Endodermal cell (in vitro differentiated cells): ENCODE measurements at regions not wholly inside any gene's neighbourhood (a gene's known extent, or its start where the extent isn't known, plus 50 kb on each side); places are given as distances from the start of the nearest gene placed in this dataset.

Source experiments
- DNase-seq: peaks from one replicate; pipeline ENCODE4 v3.0.0-alpha.2; 2017
- H3K27ac ChIP-seq: 2 replicates; pipeline ENCODE4 v1.5.1; 2013; ENCODE audit warnings: mild to moderate bottlenecking, low read depth, low read length, moderate library complexity
- H3K27me3 ChIP-seq: 2 replicates; pipeline ENCODE4 v1.6.1; 2013; ENCODE audit warnings: mild to moderate bottlenecking, low read length, moderate library complexity; ENCODE audit not compliant: insufficient read depth, control insufficient read depth, poor library complexity, severe bottlenecking
- H3K36me3 ChIP-seq: 2 replicates; pipeline ENCODE4 v1.7.0; 2013; ENCODE audit warnings: mild to moderate bottlenecking, low read length, moderate library complexity; ENCODE audit not compliant: control insufficient read depth, insufficient read depth
- H3K4me1 ChIP-seq: one replicate; pipeline ENCODE4 v1.7.0; 2013; ENCODE audit warnings: low read length; ENCODE audit not compliant: control insufficient read depth, insufficient read depth
- H3K4me3 ChIP-seq: 2 replicates; pipeline ENCODE4 v1.5.1; 2013; ENCODE audit warnings: mild to moderate bottlenecking, low read length, moderate library complexity
- H3K9ac ChIP-seq: 2 replicates; pipeline ENCODE4 v1.6.1; 2013; ENCODE audit warnings: mild to moderate bottlenecking, low read length, moderate library complexity; ENCODE audit not compliant: poor library complexity, severe bottlenecking; ENCODE audit errors: extremely low read depth
- H3K9me3 ChIP-seq: 2 replicates; pipeline ENCODE4 v1.6.1; 2013; ENCODE audit warnings: mild to moderate bottlenecking, low read length, moderate library complexity; ENCODE audit not compliant: control insufficient read depth
- H3K27ac Mint-ChIP-seq: 2 replicates; pipeline ENCODE4 v1.8.0; 2020; ENCODE audit warnings: mixed read lengths
- H3K27me3 Mint-ChIP-seq: 2 replicates; pipeline ENCODE4 v1.8.0; 2021; ENCODE audit warnings: mild to moderate bottlenecking, mixed read lengths; ENCODE audit not compliant: insufficient read depth
- H3K36me3 Mint-ChIP-seq: 2 replicates; pipeline ENCODE4 v1.8.0; 2020; ENCODE audit warnings: low read depth, mixed read lengths
- H3K4me1 Mint-ChIP-seq: 2 replicates; pipeline ENCODE4 v1.8.0; 2020; ENCODE audit warnings: mixed read lengths
- H3K4me3 Mint-ChIP-seq: 2 replicates; pipeline ENCODE4 v1.8.0; 2020; ENCODE audit warnings: mild to moderate bottlenecking, moderate library complexity, mixed read lengths
- H3K9me3 Mint-ChIP-seq: 2 replicates; pipeline ENCODE4 v1.8.0; 2020; ENCODE audit warnings: mild to moderate bottlenecking, mixed read lengths
- WGBS, 2 experiments: methylation state at CpG; one replicate each; pipeline versions ENCODE4 v1.1.5 to v1.1.7; 2013; ENCODE audit warnings: missing lambda C conversion rate in 2 of 2, mixed read lengths in 1 of 2; ENCODE audit not compliant: insufficient coverage in 1 of 2, insufficient read length in 1 of 2; 5-methylcytosine and 5-hydroxymethylcytosine counted together
- TF ChIP-seq, protein P1 (sequence below): fragments of 200-600 bp; sonication (generic); conservative IDR thresholded peaks from 2 replicates; pipeline ENCODE4 v1.5.0; 2021; ENCODE audit warnings: antibody characterized with exemption, mild to moderate bottlenecking

DNA sequence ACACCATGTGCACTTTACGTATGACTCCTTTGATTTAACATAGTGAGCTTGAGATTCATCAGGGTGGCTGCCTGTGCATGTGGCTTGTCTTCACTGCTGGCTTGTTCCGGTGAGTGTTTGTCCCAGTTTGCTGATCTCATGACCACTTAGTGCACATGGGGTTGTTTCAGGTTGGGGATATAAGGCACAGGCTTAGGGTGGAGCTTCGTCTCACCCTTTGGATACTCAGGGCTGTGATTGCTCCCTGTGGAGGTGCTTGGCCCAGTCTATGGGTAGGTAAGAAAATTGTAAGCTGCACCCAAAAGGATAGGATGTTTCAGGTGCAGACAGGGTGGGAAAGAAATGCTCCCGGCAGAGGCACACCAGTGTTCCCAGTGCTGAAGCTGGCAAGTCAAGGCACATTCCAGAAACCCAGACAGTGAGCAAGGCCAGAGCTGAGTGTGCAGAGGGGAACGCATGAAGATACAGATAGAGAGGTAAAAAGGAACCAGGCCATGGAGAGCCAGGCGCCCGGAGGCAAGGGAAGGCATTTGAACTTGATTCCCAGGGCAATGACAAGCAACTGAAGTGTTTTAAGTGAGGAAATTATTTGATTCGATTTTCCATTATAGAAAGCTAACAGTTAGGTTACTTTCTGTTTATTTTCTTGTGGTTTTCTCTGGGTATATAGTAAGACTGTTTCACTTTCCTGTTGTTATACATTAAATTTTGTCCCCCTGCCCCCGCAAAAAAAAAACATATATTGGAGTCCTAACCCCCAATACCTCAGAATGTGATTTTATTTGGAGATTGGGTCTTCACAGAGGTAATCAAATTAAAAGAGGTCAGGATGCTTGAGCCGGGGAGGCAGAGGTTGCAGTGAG is 289.8 kb upstream of the KLF6 start:
- Mint-ChIP-seq H3K4me3 (no peak overlapping the region), H3K27me3 (no peaks in the 10 kb centered on the region), H3K9me3 (peaks cover 6% of the 10 kb centered on the region), H3K4me1 (no peaks in the 10 kb centered on the region), H3K36me3 (no peaks in the 10 kb centered on the region), H3K27ac (no peak overlapping the region)
- Histone ChIP-seq H3K27me3 (no peaks in the 10 kb centered on the region), H3K27ac (no peak overlapping the region), H3K36me3 (no peaks in the 10 kb centered on the region), H3K9ac (no peak overlapping the region), H3K9me3 (no peaks in the 10 kb centered on the region), H3K4me3 (no peak overlapping the region), H3K4me1 (no peaks in the 10 kb centered on the region)
- DNase-seq: no peak
- TF ChIP-seq, protein P1, sequence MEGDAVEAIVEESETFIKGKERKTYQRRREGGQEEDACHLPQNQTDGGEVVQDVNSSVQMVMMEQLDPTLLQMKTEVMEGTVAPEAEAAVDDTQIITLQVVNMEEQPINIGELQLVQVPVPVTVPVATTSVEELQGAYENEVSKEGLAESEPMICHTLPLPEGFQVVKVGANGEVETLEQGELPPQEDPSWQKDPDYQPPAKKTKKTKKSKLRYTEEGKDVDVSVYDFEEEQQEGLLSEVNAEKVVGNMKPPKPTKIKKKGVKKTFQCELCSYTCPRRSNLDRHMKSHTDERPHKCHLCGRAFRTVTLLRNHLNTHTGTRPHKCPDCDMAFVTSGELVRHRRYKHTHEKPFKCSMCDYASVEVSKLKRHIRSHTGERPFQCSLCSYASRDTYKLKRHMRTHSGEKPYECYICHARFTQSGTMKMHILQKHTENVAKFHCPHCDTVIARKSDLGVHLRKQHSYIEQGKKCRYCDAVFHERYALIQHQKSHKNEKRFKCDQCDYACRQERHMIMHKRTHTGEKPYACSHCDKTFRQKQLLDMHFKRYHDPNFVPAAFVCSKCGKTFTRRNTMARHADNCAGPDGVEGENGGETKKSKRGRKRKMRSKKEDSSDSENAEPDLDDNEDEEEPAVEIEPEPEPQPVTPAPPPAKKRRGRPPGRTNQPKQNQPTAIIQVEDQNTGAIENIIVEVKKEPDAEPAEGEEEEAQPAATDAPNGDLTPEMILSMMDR: no peak
- WGBS, 2 experiments: 93 to 96% methylated on average over 7 to 10 of the region's 10 CpGs

DNA sequence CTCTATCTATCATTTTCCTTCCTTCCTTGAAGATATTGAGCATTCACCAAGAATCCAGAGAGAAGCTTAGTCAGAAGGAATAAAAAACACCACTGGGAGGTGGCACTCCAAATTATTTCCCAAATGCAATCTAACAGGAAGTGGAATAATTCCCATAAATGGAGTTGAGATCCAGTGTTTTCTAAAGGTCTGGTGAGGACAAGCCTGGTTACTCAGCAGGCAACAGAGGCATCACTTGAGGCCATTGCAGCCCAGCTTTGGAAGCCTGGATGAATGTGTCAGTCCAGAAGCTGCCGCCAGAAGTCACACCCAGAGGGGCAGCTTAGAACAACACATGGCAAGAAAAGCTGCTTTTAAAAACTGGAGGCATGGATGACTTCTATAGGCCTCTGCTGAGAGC is 288.9 kb upstream of the KLF6 start:
- WGBS, 2 experiments: 89 to 100% methylated on average over 1 of the region's 1 CpG
- H3K4me1 ChIP-seq: no peaks in the 10 kb centered on the region
- no peak overlapping the region for H3K4me3 Mint-ChIP-seq

DNA sequence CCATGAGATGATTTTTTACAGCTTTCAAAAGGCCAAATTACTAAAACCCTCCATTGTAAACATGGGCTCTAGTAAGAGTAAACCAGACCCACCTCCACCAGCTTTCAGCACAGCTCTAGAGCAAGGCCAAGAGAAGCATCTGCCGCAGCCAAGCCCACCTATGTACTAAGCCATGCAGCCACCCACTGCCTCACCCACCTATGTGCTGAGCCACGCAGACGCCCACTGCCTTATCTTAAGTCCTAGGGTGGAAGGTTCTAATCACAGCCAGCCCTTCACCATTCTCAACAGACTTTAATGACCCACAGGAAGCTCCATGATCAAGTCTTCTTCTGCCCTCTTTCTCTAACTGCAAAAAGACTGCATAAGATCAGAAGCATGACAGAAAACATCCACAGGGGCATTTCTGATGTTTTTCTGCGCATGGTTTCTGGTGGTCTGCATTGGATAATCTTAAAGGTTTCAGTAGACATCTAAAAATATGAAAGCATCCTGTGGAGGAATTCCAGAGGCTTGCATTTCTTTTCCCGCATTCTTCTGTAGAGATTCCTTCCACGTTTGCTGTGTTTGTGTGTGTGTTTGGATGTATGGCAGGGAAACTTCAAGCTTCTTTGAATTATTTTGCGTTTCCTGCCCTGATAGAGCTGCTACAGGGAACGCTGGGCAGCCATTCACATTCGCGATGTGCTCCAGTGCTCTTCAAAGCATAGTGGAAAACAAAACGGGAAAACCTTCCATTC is 286.1 kb upstream of the KLF6 start:
- no peak overlapping the region for H3K27ac Mint-ChIP-seq

More for the DNA sequence above, 288.9 kb upstream of the KLF6 start:
- Histone ChIP-seq H3K36me3 (no peaks in the 10 kb centered on the region), H3K9ac (no peak overlapping the region), H3K27ac (no peak overlapping the region), H3K4me3 (no peak overlapping the region), H3K27me3 (no peaks in the 10 kb centered on the region), H3K9me3 (no peaks in the 10 kb centered on the region)
- no peak overlapping the region for H3K27ac Mint-ChIP-seq
- TF ChIP-seq, protein P1: no peak
- H3K9me3 Mint-ChIP-seq: peaks cover 6% of the 10 kb centered on the region
- DNase-seq: no peak
- no peaks in the 10 kb centered on the region for H3K36me3 Mint-ChIP-seq
- H3K27me3 Mint-ChIP-seq: no peaks in the 10 kb centered on the region
- H3K4me1 Mint-ChIP-seq: no peaks in the 10 kb centered on the region

More for the DNA sequence above, 286.1 kb upstream of the KLF6 start:
- H3K9ac ChIP-seq: no peak overlapping the region
- TF ChIP-seq, protein P1: no peak
- H3K27ac ChIP-seq: no peak overlapping the region
- no peaks in the 10 kb centered on the region for H3K36me3 Mint-ChIP-seq
- WGBS, 2 experiments: 89 to 95% methylated on average over 8 to 11 of the region's 11 CpGs
- DNase-seq: no peak
- no peak overlapping the region for H3K4me3 ChIP-seq
- H3K4me3 Mint-ChIP-seq: no peak overlapping the region
- H3K4me1 ChIP-seq: no peaks in the 10 kb centered on the region
- peaks cover 5% of the 10 kb centered on the region for H3K9me3 Mint-ChIP-seq
- no peaks in the 10 kb centered on the region for H3K9me3 ChIP-seq
- no peaks in the 10 kb centered on the region for H3K27me3 ChIP-seq
- no peaks in the 10 kb centered on the region for H3K36me3 ChIP-seq
- H3K27me3 Mint-ChIP-seq: no peaks in the 10 kb centered on the region
- no peaks in the 10 kb centered on the region for H3K4me1 Mint-ChIP-seq
